ENCODE measurements at regions not wholly inside any gene's neighbourhood (a gene's known extent, or its start where the extent isn't known, plus 50 kb on each side); places are given as distances from the start of the nearest gene placed in this dataset.
"Not testable (repeated sequence)": the region's sequence is repeated elsewhere in the genome, so short reads cannot be mapped to it uniquely, and the experiment has no call there.

DNA sequence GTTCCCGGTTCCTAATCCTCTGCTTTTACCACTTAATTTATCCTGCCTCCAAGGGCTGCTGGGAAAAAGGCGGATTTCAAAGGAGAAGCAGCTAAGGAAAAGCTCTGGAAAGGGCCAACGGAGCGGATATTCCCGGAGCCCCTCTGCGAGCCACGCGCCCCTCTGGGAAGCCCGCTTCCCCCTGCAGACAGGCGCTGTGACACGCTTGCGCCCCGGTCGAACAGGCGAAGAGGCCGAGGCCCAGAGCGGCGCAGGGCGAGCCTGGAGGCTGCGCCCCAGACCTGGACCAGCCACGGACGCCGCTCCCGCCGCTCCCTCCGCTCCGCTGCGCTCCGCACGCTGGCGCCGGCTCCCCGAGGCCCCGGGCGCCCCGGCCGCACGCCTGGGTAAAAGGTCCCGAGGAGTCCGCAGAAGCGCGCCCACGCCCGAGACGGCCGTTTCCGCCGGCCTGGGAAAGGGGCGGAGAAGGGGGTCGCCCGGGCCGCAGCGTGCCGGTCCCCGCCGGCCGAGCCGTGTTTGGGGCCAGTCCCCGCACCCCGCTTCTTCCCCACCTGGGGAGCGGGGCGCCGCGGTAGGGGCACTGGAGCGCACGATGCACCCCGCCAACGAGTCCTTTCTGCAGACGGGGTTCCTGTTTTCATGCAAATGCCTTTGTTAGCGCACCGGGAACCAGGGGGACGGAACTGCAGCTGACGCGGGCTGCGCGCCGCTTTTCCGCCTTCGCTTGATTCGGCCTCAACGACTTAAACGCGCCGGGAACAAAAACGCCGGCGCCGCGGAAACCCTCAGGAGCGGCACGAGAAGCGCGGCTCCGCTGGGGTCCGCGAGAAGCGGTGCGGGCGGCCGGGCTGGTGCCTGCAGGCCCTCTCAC, 91.9 kb upstream of the SIRPA start:
- no peaks in the 10 kb centered on the region for H3K36me3 Mint-ChIP-seq (ENCODE audit: low read depth)
- H3K4me1 Mint-ChIP-seq, result peaks cover 10% of the 10 kb centered on the region
- H3K9me3 Mint-ChIP-seq, result no peaks in the 10 kb centered on the region
- H3K27ac Mint-ChIP-seq, result no peak overlapping the region
- peak overlapping the region; percentile 26 for H3K4me3 Mint-ChIP-seq
- H3K27me3 Mint-ChIP-seq, result peaks cover 59% of the 10 kb centered on the region
- peak; percentile 23 for DNase-seq
- ChIA-PET CTCF (interaction anchor here (1.5 kb wide), 1 partner anchor 9 kb away, joined by 3 read pairs; no protein-coding TSS in a partner anchor), POLR2A (no interaction called here)

DNA sequence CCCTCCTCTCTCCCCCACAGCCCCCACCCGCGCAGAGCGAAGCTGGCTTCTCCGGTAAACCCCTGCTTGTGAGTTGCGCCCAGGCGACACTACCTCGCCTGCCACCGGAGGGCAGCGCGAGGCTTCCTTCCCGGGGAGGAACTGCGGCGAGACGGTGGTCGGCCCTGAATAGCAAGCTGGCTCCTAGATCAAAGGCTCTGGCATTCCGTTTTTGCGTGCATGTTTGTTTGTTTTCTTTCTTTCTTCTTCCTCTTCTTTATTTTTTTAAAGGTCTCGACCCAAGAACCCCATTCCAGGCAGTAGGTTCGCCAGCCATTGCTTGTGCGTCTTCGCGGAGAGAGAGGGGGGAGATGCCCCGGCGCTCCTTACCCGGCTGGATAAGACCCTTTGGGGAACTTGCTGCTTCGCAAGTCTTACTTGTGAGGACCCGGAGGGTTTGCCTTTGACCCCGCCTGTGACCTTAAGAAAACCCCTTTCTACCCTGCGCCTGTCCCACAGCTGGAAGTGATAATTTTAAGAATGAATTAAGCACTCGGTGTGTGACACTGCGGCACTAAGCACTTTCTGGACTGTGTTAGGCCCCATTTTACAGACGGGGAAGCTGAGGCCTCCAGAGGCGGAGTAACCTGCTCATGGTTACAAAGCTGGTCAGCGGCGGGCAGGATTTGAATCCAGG, 92.7 kb upstream of the SIRPA start:
- Mint-ChIP-seq H3K27ac (no peak overlapping the region), H3K9me3 (no peaks in the 10 kb centered on the region), H3K36me3 (ENCODE audit: low read depth) (no peaks in the 10 kb centered on the region), H3K27me3 (peaks cover 61% of the 10 kb centered on the region), H3K4me3 (peak overlapping the region; percentile 26), H3K4me1 (peaks cover 10% of the 10 kb centered on the region)
- POLR2A ChIA-PET, result no interaction called here
- DNase-seq, result peak; percentile 30
- CTCF ChIA-PET, result interaction anchor here (1.4 to 1.8 kb wide), 3 partner anchors 10 to 26 kb away, joined by 3 to 11 read pairs (median 3); no protein-coding TSS in a partner anchor

DNA sequence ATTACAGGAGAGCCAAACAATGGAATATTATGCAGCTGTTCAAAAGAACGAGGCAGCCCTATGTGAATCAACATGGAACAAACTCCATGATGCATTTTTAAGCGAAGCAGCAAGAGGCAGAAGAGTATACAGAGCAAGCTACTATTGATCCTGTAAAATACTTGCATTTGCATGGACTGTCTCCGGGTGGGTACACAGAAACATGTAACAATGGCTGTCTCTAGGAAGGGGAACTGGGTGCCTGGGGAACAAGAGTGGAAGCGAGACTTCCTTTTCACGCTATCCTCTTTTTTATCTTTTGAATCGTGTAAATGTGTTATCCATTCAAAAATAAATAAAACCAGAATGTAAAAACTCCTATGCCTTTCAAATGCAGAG, 93.3 kb upstream of the SIRPA start:
- DNase-seq, result no peak
- peaks cover 56% of the 10 kb centered on the region for H3K27me3 Mint-ChIP-seq
- H3K4me1 Mint-ChIP-seq, result peaks cover 10% of the 10 kb centered on the region
- no peaks in the 10 kb centered on the region for H3K9me3 Mint-ChIP-seq
- no peaks in the 10 kb centered on the region for H3K36me3 Mint-ChIP-seq (ENCODE audit: low read depth)
- ChIA-PET POLR2A (no interaction called here), CTCF (interaction anchor here (0.8 to 1.8 kb wide), 4 partner anchors 9 to 298 kb away, joined by 3 to 11 read pairs (median 3); no protein-coding TSS in a partner anchor)
- H3K27ac Mint-ChIP-seq, result no peak overlapping the region
- peak overlapping the region; percentile 26 for H3K4me3 Mint-ChIP-seq

DNA sequence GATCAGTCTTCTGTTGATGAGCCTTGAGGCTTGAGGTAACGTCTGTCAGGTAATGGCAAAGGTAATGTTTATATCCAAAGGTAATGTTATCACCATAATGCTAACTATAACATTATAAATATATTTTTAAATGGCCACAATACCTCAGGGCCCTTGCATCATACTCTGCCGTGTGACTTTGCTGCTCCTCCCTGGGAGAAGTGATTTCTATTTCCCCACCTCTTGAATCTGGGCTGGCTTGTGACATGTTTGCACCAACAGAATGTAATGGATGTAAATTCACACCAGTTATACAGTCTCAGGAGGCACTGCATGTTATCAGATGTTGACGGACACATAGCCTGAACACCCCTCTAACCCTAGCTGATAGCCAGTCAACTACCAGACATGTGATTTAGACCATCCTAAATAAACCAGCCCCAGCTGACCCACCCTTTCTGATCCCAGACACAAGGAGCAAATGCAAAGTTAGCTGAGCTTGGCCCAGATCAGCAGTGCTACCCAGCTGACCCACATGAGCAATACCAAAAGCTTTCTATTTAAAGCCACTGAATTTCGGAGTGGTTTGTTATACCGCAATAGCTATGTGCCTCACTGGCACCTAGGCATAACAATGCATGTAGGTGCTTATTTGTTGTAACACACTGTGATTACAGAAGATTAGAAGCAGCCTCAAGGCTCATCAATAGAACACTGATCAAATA, 93.8 kb upstream of the SIRPA start:
- Mint-ChIP-seq H3K9me3 (no peaks in the 10 kb centered on the region), H3K27me3 (peaks cover 55% of the 10 kb centered on the region), H3K36me3 (ENCODE audit: low read depth) (no peaks in the 10 kb centered on the region), H3K4me3 (no peak overlapping the region), H3K27ac (no peak overlapping the region), H3K4me1 (peaks cover 10% of the 10 kb centered on the region)
- no peak for DNase-seq
- POLR2A ChIA-PET, result no interaction called here
- CTCF ChIA-PET, result interaction anchor here (0.8 to 1.8 kb wide), 4 partner anchors 8 to 298 kb away, joined by 3 to 11 read pairs (median 3); no protein-coding TSS in a partner anchor

DNA sequence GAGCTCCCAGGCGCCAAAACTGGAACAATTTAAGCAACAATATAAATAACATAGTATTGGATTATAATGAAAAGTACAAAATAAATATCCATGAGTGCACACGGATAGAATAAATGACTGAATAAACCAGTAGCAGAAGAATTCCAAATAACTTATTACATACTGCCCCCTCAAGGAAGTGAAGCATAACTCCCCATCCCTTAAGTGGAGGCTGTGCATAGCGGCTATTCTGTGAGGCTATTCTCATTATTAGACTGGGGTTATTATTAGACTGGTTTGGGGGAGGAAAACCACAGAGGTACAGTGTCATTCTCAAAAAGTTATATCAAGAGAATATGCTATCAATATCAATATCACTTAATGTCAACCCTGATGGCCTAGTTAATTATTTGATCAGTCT, 94.4 kb upstream of the SIRPA start:
- H3K27me3 Mint-ChIP-seq, result peaks cover 55% of the 10 kb centered on the region

DNA sequence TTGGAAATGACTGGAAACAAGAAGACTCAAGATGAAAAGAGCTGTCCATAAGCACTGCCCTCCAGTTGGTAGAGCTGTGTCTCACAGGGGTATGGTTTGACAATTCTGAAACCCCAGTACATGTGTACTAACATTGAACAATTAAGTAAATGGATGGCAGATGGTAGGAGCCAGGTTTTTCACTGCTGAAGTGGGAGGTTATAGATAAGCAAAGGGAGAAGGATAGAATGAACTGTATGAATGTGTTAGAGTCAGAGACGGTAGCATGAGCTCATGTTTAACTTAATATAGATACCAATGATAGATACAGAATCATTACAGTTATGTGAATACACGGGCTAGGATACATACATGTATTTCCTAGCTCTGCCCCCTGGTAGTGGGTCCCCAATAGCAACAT, 95.0 kb upstream of the SIRPA start:
- H3K27me3 Mint-ChIP-seq, result peaks cover 54% of the 10 kb centered on the region
- no peaks in the 10 kb centered on the region for H3K36me3 Mint-ChIP-seq (ENCODE audit: low read depth)
- POLR2A ChIA-PET, result no interaction called here
- H3K4me1 Mint-ChIP-seq, result peaks cover 10% of the 10 kb centered on the region
- no peak for DNase-seq
- CTCF ChIA-PET, result interaction anchor here (0.5 to 1.2 kb wide), 4 partner anchors 11 to 363 kb away, joined by 3 to 7 read pairs (median 3); no protein-coding TSS in a partner anchor
- H3K4me3 Mint-ChIP-seq, result no peak overlapping the region
- H3K27ac Mint-ChIP-seq, result no peak overlapping the region
- no peaks in the 10 kb centered on the region for H3K9me3 Mint-ChIP-seq

More for the DNA sequence above, 94.4 kb upstream of the SIRPA start:
- peaks cover 10% of the 10 kb centered on the region for H3K4me1 Mint-ChIP-seq
- no peaks in the 10 kb centered on the region for H3K36me3 Mint-ChIP-seq (ENCODE audit: low read depth)
- H3K9me3 Mint-ChIP-seq, result no peaks in the 10 kb centered on the region
- ChIA-PET POLR2A (no interaction called here), CTCF (interaction anchor here (0.5 to 1.2 kb wide), 4 partner anchors 12 to 364 kb away, joined by 3 to 7 read pairs (median 3); no protein-coding TSS in a partner anchor)
- H3K27ac Mint-ChIP-seq, result no peak overlapping the region
- no peak for DNase-seq
- no peak overlapping the region for H3K4me3 Mint-ChIP-seq

DNA sequence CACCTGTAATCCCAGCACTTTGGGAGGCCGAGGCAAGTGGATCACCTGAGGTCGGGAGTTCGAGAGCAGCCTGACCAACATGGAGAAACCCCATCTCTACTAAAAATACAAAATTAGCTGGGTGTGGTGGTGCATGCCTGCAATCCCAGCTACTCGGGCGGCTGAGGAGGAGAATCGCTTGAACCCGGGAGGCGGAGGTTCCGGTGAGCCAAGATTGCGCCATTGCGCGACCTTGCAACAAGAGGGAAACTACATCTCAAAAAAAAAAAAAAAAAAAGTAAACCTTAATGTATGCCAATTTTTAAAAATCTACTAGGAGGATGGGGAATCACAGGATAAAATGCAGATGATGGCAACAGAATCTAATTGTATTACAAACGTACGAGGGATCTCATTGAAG, 95.5 kb upstream of the SIRPA start:
- DNase-seq; H3K27ac Mint-ChIP-seq; POLR2A ChIA-PET; H3K36me3 Mint-ChIP-seq (ENCODE audit: low read depth); H3K9me3 Mint-ChIP-seq; H3K4me3 Mint-ChIP-seq: not testable (repeated sequence)
- Mint-ChIP-seq H3K27me3 (peaks cover 51% of the 10 kb centered on the region), H3K4me1 (peaks cover 10% of the 10 kb centered on the region)
- CTCF ChIA-PET, result interaction anchor here (1.1 to 1.2 kb wide), 2 partner anchors 10 to 22 kb away, joined by 3 to 7 read pairs; no protein-coding TSS in a partner anchor

DNA sequence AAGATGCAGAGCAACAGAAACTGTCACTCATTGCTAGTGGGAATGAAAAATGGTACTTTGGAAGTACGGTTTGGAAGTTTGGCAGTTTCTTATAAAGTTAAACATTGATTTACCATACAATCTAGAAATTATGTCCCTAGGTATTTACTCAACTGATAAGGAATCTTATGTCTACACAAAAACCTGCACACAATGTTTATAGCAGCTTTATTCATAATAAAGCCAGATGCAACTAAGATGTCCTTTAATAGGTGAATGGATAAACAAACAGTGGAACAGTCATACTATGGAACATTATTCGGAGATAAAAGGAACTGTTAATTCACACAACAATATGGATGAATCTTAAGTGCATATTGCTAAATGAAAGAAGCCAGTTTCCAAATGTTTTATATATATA, 96.2 kb upstream of the SIRPA start:
- Mint-ChIP-seq H3K27me3 (peaks cover 48% of the 10 kb centered on the region), H3K27ac (no peak overlapping the region), H3K4me3 (no peak overlapping the region), H3K9me3 (no peaks in the 10 kb centered on the region), H3K36me3 (ENCODE audit: low read depth) (no peaks in the 10 kb centered on the region), H3K4me1 (peaks cover 10% of the 10 kb centered on the region)
- ChIA-PET POLR2A (no interaction called here), CTCF (interaction anchor here (0.9 to 1.4 kb wide), 2 partner anchors 22 to 648 kb away, joined by 3 to 7 read pairs; no protein-coding TSS in a partner anchor)
- no peak for DNase-seq

DNA sequence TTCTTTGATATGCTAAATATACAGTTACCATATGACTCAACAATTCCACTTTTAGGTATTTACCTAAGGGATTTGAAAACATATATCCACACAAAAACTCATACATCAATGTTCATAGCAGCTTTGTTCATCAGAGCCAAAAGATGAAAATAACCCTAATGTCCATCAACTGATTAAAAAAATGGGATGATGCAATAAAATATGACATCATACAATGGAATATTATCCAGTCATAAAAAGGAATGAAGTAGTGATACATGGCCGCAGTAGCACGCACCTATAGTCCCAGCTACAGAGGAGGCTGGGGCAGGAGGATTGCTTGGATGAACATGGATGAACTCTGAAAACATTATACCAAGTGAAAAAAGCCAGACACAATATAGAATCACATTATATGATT, 101.4 kb upstream of the SIRPA start:
- peaks cover 39% of the 10 kb centered on the region for H3K27me3 Mint-ChIP-seq
- POLR2A ChIA-PET, result no interaction called here
- CTCF ChIA-PET, result no interaction called here
- no peaks in the 10 kb centered on the region for H3K36me3 Mint-ChIP-seq (ENCODE audit: low read depth)
- H3K4me1 Mint-ChIP-seq, result no peaks in the 10 kb centered on the region
- no peak overlapping the region for H3K27ac Mint-ChIP-seq
- no peak overlapping the region for H3K4me3 Mint-ChIP-seq
- DNase-seq, result no peak
- no peaks in the 10 kb centered on the region for H3K9me3 Mint-ChIP-seq

DNA sequence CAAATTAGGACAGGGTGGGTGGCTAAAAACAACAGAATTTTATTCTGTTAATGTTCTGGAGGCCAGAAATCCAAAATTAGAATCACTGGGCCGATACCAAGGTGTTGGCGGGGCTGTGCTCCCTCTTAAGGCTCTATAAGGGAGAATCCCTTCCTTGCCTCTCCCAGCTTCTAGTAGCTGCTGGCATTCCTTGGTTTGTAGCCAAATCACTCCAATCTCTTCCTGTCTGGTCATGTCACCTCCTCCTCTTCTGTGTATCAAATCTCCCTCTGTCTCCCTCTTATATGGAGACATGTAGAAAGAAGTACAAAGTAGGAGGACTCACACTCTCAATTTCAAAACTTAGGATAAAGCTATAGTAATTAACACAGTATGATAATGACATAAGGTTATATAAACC, 102.9 kb upstream of the SIRPA start:
- H3K27me3 Mint-ChIP-seq, result peaks cover 48% of the 10 kb centered on the region
- no peak for DNase-seq
- no peaks in the 10 kb centered on the region for H3K36me3 Mint-ChIP-seq (ENCODE audit: low read depth)
- H3K4me1 Mint-ChIP-seq, result no peaks in the 10 kb centered on the region
- no peaks in the 10 kb centered on the region for H3K9me3 Mint-ChIP-seq
- ChIA-PET POLR2A (no interaction called here), CTCF (interaction anchor here (1.1 to 2.2 kb wide), 3 partner anchors 10 to 15 kb away, joined by 3 to 6 read pairs (median 3); no protein-coding TSS in a partner anchor)
- no peak overlapping the region for H3K4me3 Mint-ChIP-seq
- H3K27ac Mint-ChIP-seq, result no peak overlapping the region

DNA sequence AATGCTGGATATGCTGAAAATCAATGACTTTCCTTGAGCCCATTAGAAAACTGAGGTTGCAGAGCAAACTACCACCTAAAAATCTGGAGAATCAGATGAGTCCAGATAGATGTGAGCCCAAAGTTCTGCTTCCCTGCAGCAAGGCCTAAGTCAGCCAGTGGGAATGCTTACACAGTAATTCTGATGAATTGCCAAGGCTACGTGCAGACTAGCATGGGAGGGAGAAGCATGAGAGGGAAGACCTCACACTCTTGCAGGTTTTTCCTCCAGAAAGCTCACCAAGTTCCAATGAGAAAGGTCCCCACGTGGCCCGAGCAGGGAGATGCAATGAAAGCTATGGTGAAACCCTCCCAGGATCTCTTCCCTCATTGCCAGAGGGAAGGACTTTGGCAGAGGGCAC, 104.8 kb upstream of the SIRPA start:
- no peak overlapping the region for H3K27ac Mint-ChIP-seq

DNA sequence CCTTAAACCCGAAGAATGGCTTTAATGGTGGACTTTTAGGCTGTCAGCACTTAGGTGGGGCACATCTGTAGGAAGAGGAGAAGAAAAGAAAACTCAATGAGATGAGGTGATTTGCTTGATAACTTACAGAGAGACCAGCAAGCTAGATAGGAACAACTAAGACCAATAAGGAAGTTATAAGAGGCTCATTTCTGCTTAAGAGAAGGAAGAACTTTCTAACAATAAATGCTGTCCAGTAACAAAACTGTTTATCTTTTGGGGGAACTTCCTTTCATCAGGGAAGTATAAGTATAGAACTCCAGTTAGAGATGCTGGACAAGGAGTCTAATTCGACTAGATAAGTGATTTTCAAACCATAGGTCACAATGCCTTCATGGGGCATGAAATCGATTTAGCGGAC, 107.2 kb upstream of the SIRPA start:
- H3K4me3 Mint-ChIP-seq, result no peak overlapping the region
- H3K27ac Mint-ChIP-seq, result no peak overlapping the region
- CTCF ChIA-PET, result no interaction called here
- POLR2A ChIA-PET, result no interaction called here
- H3K27me3 Mint-ChIP-seq, result peaks cover 48% of the 10 kb centered on the region
- no peak for DNase-seq
- no peaks in the 10 kb centered on the region for H3K4me1 Mint-ChIP-seq
- H3K9me3 Mint-ChIP-seq, result no peaks in the 10 kb centered on the region
- no peaks in the 10 kb centered on the region for H3K36me3 Mint-ChIP-seq (ENCODE audit: low read depth)

More for the DNA sequence above, 104.8 kb upstream of the SIRPA start:
- Mint-ChIP-seq H3K4me3 (no peak overlapping the region), H3K9me3 (no peaks in the 10 kb centered on the region), H3K27me3 (peaks cover 58% of the 10 kb centered on the region), H3K36me3 (ENCODE audit: low read depth) (no peaks in the 10 kb centered on the region), H3K4me1 (no peaks in the 10 kb centered on the region)
- CTCF ChIA-PET, result interaction anchor here (2.2 kb wide), 1 partner anchor 13 kb away, joined by 6 read pairs; no protein-coding TSS in a partner anchor
- no peak for DNase-seq
- POLR2A ChIA-PET, result no interaction called here

DNA sequence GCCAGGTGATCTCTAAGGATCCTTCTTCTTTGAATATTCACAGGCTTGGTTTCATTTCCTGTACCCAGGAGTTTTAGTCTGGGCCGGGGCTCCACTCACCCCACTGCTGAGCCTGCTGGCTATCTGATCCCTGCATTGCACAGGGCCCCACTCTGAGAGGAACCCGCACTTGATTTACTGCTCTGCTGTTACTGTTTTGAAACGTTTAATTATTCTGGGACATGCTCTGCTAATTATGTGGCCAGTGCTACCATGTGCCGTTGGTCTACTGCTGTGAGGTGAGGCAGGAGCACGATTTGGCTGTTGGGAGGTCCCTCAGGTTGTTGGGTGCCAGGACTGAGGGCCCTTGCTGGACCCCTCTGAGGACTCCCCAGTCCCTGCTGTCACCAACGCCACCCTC, 108.7 kb upstream of the SIRPA start:
- H3K4me3 Mint-ChIP-seq, result no peak overlapping the region
- no peaks in the 10 kb centered on the region for H3K36me3 Mint-ChIP-seq (ENCODE audit: low read depth)
- H3K9me3 Mint-ChIP-seq, result no peaks in the 10 kb centered on the region
- H3K27ac Mint-ChIP-seq, result no peak overlapping the region
- CTCF ChIA-PET, result interaction anchor here (2.4 kb wide), 1 partner anchor 9 kb away, joined by 7 read pairs; no protein-coding TSS in a partner anchor
- POLR2A ChIA-PET, result no interaction called here
- DNase-seq, result no peak
- peaks cover 44% of the 10 kb centered on the region for H3K27me3 Mint-ChIP-seq
- no peaks in the 10 kb centered on the region for H3K4me1 Mint-ChIP-seq

All from activated CD4-positive, alpha-beta memory T cell treated with anti-CD3 and anti-CD28 coated beads, Interleukin-2, amount 10 ng/mL, durations not matched to agents 7 days and 5 days (primary cell).